Peyer's patch (tissue), 4 donors: ENCODE measurements at regions not wholly inside any gene's neighbourhood (a gene's known extent, or its start where the extent isn't known, plus 50 kb on each side); places are given as distances from the start of the nearest gene placed in this dataset.

ENCODE experiments used
- DNase-seq, 3 donors: peaks; one replicate each; pipeline ENCODE4 v3.0.0-alpha.2; 2017 to 2019
- H3K27ac ChIP-seq, 4 donors: fragments of 200-600 bp; sonication (generic); one replicate each; pipeline ENCODE4 v1.5.1; 2016 to 2019
- H3K27me3 ChIP-seq, 2 donors: fragments of 200-600 bp; sonication (generic); one replicate each; pipeline ENCODE4 v1.5.1; 2019
- H3K36me3 ChIP-seq, 3 donors: fragments of 200-600 bp; sonication (generic); one replicate each; pipeline ENCODE4 v1.5.1; 2016 to 2019
- H3K4me1 ChIP-seq, 4 donors: fragments of 200-600 bp; sonication (generic); one replicate each; pipeline ENCODE4 v1.5.1; 2016 to 2019
- H3K4me3 ChIP-seq, 4 donors: fragments of 200-600 bp; sonication (generic); 1 replicate in 3 of 4; 2 replicates in 1 of 4; pipeline ENCODE4 v1.5.1; 2016 to 2019; ENCODE audit warnings: mild to moderate bottlenecking in 1 of 4
- H3K9me3 ChIP-seq, 4 donors: fragments of 200-600 bp; sonication (generic); one replicate each; pipeline ENCODE4 v1.5.1; 2016 to 2019; ENCODE audit warnings: mild to moderate bottlenecking in 1 of 4
- POLR2A ChIP-seq, 2 donors: fragments of 450-650 bp; IDR thresholded peaks; one replicate each; pipeline ENCODE4 v1.5.1; 2017; ENCODE audit warnings: antibody characterized with exemption in 2 of 2, mild to moderate bottlenecking in 2 of 2, moderate library complexity in 2 of 2
- TF ChIP-seq, protein P1 (sequence below), 6 experiments: fragments of 450-650 bp in 4 of 6; fragments of 200-600 bp in 2 of 6; sonication (generic) in 1 of 6; IDR thresholded peaks; one replicate each; pipeline ENCODE4 v1.5.1; 2017 to 2019; ENCODE audit warnings: antibody characterized with exemption in 6 of 6, mild to moderate bottlenecking in 3 of 6, moderate library complexity in 1 of 6

DNA sequence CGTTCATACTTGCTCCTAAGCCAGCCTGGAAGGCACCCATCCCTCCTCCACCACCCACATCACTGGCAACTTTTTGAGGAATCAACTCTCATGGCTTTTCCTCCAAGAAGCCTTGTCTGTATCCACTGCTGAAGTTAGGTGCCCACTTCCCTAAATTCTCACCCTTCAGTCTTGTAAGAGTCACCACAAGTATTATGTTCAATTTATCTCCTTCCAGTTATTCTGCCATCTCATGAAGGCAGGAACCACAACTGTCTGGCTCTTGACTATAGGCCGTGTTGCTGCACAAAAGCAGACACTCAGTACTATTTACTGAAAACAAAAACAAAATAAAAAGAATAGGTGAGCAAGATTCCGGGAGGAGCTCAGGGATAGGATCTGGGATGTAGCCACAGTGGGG lies 234.8 kb downstream of the CYRIA start:
- no peak for TF ChIP-seq POLR2A (IDR thresholded peaks at IDR 0.05)
- TF ChIP-seq, protein P1, sequence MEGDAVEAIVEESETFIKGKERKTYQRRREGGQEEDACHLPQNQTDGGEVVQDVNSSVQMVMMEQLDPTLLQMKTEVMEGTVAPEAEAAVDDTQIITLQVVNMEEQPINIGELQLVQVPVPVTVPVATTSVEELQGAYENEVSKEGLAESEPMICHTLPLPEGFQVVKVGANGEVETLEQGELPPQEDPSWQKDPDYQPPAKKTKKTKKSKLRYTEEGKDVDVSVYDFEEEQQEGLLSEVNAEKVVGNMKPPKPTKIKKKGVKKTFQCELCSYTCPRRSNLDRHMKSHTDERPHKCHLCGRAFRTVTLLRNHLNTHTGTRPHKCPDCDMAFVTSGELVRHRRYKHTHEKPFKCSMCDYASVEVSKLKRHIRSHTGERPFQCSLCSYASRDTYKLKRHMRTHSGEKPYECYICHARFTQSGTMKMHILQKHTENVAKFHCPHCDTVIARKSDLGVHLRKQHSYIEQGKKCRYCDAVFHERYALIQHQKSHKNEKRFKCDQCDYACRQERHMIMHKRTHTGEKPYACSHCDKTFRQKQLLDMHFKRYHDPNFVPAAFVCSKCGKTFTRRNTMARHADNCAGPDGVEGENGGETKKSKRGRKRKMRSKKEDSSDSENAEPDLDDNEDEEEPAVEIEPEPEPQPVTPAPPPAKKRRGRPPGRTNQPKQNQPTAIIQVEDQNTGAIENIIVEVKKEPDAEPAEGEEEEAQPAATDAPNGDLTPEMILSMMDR (IDR thresholded peaks at IDR 0.05): no peak
- H3K4me3 ChIP-seq: no peak overlapping the region
- H3K4me1 ChIP-seq: peaks cover 0 to 4% (median 0%) of the 10 kb centered on the region in 4 donors
- H3K9me3 ChIP-seq: no peaks in the 10 kb centered on the region
- no peaks in the 10 kb centered on the region for H3K36me3 ChIP-seq
- no peak overlapping the region for H3K27ac ChIP-seq
- H3K27me3 ChIP-seq: no peaks in the 10 kb centered on the region
- DNase-seq: no peak

DNA sequence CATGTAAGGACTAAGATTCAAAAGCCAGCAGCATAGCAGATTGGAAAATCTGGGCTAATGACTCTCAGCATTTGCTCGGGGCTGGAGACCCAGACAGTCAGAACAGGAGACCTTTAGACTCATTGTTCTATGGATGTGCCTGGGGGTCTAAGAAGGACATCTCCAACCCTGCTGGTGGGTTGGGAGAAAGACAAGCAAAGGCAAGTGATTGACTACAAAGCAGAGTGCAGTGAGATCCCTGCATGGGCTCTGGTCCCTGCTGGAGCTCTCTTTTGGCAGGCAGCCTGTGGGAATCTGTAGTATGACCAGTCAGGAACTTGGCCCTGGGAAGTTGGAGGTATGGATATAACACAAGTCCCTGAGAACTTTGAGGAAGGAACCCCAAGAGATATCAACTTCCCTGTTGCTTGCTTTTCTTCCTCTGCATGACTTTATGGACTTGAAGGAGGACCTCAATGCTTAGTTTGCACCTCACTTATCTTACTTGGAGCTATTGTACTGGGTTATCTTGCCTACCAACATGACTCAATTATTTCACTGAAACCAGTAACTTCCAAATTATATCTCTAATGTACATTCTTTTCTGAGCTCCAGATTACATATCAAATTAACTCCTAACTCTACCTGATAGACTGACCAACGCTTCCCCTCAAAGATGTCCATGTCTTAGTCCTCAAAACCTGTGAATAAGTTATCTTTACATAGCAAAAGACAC lies 236.0 kb downstream of the CYRIA start:
- Histone ChIP-seq H3K4me3 (no peak overlapping the region), H3K36me3 (no peaks in the 10 kb centered on the region), H3K27me3 (no peaks in the 10 kb centered on the region), H3K27ac (no peak overlapping the region), H3K4me1 (peaks cover 0 to 6% (median 0%) of the 10 kb centered on the region in 4 donors), H3K9me3 (no peaks in the 10 kb centered on the region)
- no peak for DNase-seq
- no peak for TF ChIP-seq POLR2A (IDR thresholded peaks at IDR 0.05)
- TF ChIP-seq, protein P1 (IDR thresholded peaks at IDR 0.05): no peak

DNA sequence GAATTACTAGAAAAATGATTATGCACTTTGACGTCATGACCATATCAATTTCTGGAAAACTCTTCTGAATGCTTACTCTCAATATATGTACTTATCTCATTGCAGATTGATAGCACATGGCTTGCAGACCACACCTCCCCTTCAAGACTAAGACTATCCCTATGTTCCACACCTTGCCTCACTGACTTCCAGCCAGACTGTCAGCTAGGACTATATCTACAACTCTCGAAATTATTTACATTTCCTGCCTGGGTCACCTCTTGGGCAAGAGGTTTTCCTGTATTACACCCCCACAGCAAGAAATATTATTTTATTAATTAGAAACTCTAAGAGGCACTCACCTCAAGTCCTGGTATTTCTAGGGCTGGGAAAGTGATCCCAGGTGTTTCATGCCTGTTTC lies 236.6 kb downstream of the CYRIA start:
- Histone ChIP-seq H3K27me3 (no peaks in the 10 kb centered on the region), H3K36me3 (no peaks in the 10 kb centered on the region), H3K27ac (no peak overlapping the region), H3K4me1 (peaks cover 0 to 6% (median 0%) of the 10 kb centered on the region in 4 donors), H3K4me3 (no peak overlapping the region), H3K9me3 (no peaks in the 10 kb centered on the region)
- DNase-seq: no peak
- no peak for TF ChIP-seq POLR2A (IDR thresholded peaks at IDR 0.05)
- TF ChIP-seq, protein P1 (IDR thresholded peaks at IDR 0.05): no peak

DNA sequence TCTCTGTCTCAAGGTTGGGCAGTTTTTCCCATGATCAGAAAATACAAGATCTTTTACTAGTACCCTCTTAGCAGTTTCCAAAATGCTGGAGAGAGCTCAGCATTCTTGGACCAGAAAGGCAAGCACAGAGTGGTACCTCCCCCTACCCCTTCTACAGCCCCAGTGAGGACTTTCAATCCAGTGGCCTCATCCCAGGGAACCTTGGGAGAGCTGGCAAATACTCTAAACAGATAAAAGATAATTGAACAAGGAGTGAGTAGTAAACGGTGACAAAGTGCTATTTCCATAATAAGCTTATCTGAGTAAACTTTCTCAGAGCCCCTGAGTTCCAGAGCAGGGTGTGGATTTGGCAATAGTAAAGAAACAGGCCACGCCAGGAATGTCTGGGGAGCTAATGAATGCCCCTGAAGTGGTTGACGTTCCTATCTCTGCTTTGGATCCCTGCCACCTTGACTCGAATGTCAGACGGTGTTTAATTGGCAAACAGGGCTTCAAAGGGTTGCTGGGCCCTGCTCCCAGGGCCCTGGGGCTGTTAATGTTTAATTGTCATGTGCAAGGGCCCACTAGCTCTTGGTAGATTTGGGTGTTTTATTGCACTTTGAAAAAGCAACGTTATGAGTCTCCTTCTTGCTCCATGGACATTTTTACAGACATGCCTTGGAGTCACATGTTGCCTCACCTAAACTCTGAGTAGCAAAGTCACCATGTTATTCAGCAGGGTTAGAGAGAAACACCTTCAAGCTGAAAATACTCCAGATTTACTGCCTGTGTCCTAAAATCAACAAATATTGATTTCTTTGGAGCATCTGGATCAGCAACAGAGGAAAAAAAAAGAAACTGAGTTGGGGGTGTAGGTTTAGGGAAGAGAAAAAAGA lies 239.9 kb downstream of the CYRIA start:
- peak in 1 of 3 donors; percentile 62 for DNase-seq
- Histone ChIP-seq H3K27me3 (no peaks in the 10 kb centered on the region), H3K9me3 (no peaks in the 10 kb centered on the region), H3K4me1 (peaks cover 0 to 6% (median 0%) of the 10 kb centered on the region in 4 donors), H3K4me3 (no peak overlapping the region), H3K36me3 (no peaks in the 10 kb centered on the region), H3K27ac (no peak overlapping the region)
- TF ChIP-seq, protein P1 (IDR thresholded peaks at IDR 0.05): no peak
- TF ChIP-seq POLR2A (IDR thresholded peaks at IDR 0.05): no peak

DNA sequence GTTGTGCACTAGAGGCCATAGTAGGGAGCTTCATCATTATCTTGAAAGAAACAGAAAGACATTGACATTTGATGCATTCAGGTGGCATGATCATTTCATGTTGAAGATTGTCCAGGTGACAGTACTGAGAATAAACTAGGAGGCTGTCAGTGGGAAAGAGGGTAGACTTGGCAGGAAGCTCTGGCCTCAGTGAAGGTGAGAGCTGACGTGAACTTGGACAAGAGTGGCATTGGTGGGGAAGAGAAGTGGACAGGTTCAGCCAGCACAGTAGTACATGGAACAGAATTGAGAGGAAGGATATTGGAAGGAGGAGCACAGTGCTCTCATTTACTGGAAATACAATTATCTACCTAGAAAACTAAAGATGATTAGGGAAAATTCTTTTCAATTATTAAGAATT lies 245.2 kb downstream of the CYRIA start:
- no peak overlapping the region for H3K27ac ChIP-seq
- no peaks in the 10 kb centered on the region for H3K36me3 ChIP-seq
- H3K4me1 ChIP-seq: no peaks in the 10 kb centered on the region
- no peak overlapping the region for H3K4me3 ChIP-seq
- H3K9me3 ChIP-seq: no peaks in the 10 kb centered on the region
- no peaks in the 10 kb centered on the region for H3K27me3 ChIP-seq
- TF ChIP-seq POLR2A (IDR thresholded peaks at IDR 0.05): no peak
- TF ChIP-seq, protein P1 (IDR thresholded peaks at IDR 0.05): no peak
- no peak for DNase-seq
